Cardiac fibroblast (primary cell): ENCODE measurements at regions not wholly inside any gene's neighbourhood (a gene's known extent, or its start where the extent isn't known, plus 50 kb on each side); places are given as distances from the start of the nearest gene placed in this dataset.

Experiments used
- DNase-seq, 2 donors: peaks; one replicate each; pipeline versions ENCODE4 v3.0.0 to v3.0.0-alpha.2; 2010; ENCODE audit warnings: low read depth in 2 of 2
- H3K4me3 ChIP-seq, 2 donors: replicated peaks in 1 of 2; 1 replicate in 1 of 2; 2 replicates in 1 of 2; pipeline ENCODE4 v1.5.1; 2011; ENCODE audit warnings: low read depth in 2 of 2, low read length in 2 of 2, mild to moderate bottlenecking in 2 of 2, moderate library complexity in 1 of 2
- TF ChIP-seq, protein P1 (sequence below): IDR thresholded peaks from one replicate; pipeline ENCODE4 v1.5.1; 2011; ENCODE audit warnings: low read depth, mild to moderate bottlenecking, low read length, inconsistent platforms

DNA sequence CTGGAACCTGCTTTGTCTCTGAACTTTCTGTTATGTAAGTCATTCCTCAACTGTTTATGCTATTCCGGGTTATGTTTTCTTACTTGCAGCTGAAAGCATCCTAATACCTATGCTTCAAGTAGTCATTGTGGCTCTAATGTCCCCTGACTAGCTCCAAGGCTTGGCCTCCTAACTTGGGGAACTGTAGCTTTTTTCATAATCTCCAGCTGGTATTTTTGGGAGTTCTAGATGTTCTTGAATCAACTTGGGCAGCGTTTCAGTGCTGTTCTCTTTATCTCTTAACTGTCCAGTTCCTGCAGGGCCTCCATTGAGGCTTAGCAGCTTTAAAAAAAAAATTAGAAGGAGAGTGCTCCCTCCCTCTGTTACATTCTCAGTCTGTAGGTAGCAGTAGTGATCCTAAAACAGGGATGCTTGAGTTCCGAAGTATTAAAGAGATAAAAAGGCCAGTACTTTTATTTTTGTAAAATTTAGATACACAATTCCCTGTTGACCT lies 100.0 kb upstream of the ACTBL2 start:
- no peak for DNase-seq
- TF ChIP-seq, protein P1, sequence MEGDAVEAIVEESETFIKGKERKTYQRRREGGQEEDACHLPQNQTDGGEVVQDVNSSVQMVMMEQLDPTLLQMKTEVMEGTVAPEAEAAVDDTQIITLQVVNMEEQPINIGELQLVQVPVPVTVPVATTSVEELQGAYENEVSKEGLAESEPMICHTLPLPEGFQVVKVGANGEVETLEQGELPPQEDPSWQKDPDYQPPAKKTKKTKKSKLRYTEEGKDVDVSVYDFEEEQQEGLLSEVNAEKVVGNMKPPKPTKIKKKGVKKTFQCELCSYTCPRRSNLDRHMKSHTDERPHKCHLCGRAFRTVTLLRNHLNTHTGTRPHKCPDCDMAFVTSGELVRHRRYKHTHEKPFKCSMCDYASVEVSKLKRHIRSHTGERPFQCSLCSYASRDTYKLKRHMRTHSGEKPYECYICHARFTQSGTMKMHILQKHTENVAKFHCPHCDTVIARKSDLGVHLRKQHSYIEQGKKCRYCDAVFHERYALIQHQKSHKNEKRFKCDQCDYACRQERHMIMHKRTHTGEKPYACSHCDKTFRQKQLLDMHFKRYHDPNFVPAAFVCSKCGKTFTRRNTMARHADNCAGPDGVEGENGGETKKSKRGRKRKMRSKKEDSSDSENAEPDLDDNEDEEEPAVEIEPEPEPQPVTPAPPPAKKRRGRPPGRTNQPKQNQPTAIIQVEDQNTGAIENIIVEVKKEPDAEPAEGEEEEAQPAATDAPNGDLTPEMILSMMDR = no peak
- no peak overlapping the region for H3K4me3 ChIP-seq

DNA sequence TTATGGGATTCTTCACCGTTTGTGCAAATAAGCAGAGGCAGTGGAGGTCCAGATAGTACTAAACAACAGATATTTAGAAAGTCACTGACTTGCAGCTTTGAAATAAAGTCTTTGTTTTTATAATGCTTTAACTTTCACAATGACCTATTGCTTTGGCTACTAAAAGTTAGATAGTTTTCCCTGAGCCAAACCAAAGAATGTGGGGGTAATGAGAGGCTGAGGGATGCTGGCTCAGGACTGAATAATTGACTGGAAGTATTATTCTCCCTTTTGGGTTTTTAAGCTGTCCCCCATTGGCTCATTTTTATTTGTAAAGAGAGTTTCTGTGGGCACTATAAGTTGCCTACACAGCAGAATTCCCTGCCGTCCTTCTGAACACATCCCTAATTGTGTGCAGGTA lies 99.2 kb upstream of the ACTBL2 start:
- no peak for DNase-seq
- H3K4me3 ChIP-seq = no peak overlapping the region
- TF ChIP-seq, protein P1 = no peak

DNA sequence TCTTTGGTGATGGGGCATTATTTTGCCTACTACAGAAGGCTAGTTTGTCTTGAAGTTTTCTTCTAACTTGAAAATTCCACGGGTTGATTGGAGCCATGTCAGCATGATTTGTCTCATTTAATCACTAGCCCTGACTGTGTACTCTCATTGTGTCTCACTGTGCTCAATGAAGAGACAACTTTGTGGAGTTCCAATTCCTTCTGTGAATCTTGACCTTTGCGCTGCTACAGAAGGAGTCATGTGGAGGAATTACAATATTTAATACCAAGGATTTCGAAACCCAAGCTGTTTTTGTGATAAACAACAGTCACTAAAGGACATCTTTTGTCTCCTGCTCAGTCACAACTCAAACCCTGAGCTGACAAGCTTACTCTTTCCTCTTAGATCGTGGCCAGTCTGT lies 98.6 kb upstream of the ACTBL2 start:
- no peak overlapping the region for H3K4me3 ChIP-seq
- TF ChIP-seq, protein P1 = no peak
- DNase-seq = no peak

DNA sequence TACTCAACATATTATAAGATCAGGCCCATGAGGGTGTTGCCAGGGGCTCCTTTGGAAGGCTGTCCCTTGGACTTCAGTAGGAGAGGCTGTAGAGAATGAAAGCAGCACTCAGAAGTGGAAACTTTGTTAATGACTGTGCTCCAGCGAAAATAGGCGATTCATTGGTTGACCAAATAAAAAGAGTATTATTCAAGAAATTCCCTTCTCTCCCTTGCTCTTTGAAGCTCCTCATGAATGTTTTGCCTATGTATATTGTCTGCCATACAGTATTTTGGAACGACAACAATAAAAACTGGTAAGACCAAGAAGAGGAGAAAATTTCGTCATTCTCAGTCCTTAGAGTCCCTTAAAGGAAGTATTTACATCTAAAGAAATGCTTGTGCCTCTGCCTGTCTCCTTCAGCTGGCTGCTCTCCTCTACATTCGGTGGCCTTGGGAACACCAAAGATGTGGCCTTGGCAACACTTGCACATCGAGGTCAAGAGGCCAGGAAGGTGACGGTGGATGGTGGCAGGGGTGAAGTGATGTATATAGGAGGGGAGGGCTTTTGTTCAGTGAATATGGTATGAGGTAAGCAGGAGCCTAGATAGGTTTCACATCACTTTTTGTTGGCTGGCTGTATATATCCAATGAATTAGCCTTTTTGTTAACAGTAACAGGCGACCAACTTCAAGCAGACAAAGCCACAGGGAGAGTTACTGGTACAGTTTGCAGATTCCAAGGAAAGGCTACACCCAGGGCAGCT lies 95.0 kb upstream of the ACTBL2 start:
- no peak overlapping the region for H3K4me3 ChIP-seq
- DNase-seq = no peak
- TF ChIP-seq, protein P1 = no peak

DNA sequence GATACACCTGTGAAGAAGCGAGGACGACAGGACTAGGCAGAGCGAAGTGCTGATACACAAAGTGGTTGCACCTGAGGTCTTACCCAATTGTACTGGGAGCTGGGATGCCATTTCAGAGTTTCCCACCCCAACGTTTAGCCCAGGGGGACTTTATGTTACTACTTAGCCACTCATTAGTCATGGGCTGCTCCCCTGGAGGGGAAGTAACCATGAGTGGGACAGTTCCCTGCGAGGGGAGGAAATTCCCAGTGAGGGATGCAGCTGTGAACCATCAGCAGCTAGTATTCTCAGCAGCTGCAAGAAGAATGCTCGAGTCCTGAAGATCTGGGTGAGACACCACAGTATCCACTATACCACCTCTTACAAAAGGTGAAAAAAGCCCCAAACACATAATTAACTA lies 93.7 kb upstream of the ACTBL2 start:
- H3K4me3 ChIP-seq = no peak overlapping the region
- TF ChIP-seq, protein P1 = no peak
- DNase-seq = no peak

DNA sequence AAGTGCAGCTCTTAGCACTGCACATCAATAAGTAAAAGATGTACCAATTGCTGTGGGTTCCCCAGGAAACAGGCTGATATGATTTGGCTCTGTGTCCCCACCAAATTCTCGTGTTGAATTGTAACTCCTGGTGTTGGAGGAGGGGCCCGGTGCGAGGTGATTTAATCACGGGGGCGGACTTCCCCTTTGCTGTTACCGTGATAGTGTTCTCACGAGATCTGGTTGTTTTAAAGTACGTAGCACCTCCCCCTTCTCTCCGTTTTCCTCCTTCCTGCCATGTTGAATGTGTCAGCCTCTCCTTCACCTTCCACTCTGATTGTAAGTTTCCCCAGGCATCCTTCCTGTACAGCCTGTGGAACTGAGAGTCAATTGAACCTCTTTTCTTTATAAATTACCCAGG lies 93.2 kb upstream of the ACTBL2 start:
- no peak overlapping the region for H3K4me3 ChIP-seq
- TF ChIP-seq, protein P1 = no peak
- no peak for DNase-seq

DNA sequence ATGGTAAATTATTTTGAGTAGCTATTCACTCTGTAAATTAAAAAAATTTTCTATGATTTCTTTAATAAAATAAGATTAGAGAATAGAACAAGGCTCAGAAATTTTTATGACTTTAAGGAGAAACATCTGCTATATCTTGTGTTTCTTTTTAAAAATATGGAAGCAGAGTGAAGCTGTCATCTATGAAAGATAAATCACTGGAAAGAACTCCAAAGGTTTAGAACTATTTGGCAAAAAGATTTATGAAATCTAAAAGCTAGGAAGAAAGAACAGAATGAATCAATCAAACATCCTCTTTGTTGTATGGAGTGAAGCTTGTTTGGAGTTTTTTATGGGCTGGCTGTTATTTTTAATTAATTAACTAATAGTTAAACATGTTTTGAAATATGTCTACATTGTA lies 89.8 kb upstream of the ACTBL2 start:
- no peak for DNase-seq
- TF ChIP-seq, protein P1 = no peak
- no peak overlapping the region for H3K4me3 ChIP-seq
